Skin epidermis (tissue), 12 donors: ENCODE measurements at regions not wholly inside any gene's neighbourhood (a gene's known extent, or its start where the extent isn't known, plus 50 kb on each side); places are given as distances from the start of the nearest gene placed in this dataset.
A peak's percentile ranks its signal among the peaks of the same experiment; 100 is the strongest.
"Not testable (repeated sequence)": the region's sequence is repeated elsewhere in the genome, so short reads cannot be mapped to it uniquely, and the experiment has no call there.

Experiments used
- H3K27ac ChIP-seq, 21 experiments: fragments of 200-600 bp; sonication (generic) in 11 of 21; one replicate each; pipeline ENCODE4 v1.5.0; 2020; ENCODE audit warnings: mild to moderate bottlenecking in 3 of 21, inconsistent platforms in 2 of 21, moderate library complexity in 2 of 21
- H3K4me3 ChIP-seq, 7 experiments: fragments of 200-600 bp; sonication (generic) in 2 of 7; one replicate each; pipeline ENCODE4 v1.5.0; 2020; ENCODE audit warnings: inconsistent platforms in 2 of 7, mild to moderate bottlenecking in 2 of 7, moderate library complexity in 1 of 7

DNA sequence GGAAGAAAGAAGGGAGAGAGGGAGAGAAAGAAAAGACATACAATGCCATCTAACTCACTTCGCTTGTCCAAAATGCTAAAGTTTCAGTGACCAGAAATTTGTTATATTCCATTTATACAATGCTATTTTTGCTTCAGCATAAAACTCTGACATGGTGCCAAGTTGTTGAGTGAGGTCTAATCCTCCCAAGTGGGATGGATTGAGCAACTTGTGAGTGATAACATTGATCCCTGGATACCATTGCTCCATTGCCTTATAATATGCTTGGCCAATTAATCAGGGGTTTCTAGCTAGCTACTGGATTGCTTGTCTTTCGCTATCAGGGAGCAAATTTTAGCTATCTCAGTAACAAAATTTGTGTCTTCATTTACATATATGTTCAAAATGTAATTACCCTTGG, 615.6 kb upstream of the DPPA4 start:
- no peak overlapping the region for H3K4me3 ChIP-seq

GRCh38 chr3:109963831-109964230, 626.5 kb upstream of the DPPA4 start:
- Histone ChIP-seq H3K4me3 (no peak overlapping the region), H3K27ac (no peak overlapping the region)

More for the DNA sequence above, 615.6 kb upstream of the DPPA4 start:
- no peak overlapping the region for H3K27ac ChIP-seq

- Histone ChIP-seq H3K4me3 (no peak overlapping the region), H3K27ac (no peak overlapping the region)
Measured at GRCh38 chr3:109973733-109974132, 636.4 kb upstream of the DPPA4 start.

DNA sequence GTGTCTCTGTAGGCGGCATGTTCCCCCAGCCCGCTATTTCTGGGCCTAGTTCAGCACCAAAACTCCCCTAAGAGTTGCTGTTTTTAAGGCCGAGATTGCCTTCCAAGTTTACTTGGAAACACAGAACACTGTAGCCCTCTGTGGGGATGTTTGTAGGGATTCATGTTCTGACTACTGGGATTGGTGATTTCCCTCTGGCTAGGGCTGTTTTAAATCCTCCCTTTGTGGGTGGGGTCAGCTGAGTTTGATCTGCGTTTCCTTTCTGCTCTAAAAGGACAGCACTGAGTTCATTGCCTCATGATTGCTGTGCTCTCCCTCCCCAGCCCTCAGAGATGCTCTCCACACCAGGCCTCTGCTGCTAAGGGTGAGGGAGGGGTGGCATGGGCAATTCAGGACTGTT, 640.6 kb upstream of the DPPA4 start:
- H3K27ac ChIP-seq: no peak overlapping the region
- no peak overlapping the region for H3K4me3 ChIP-seq

- Histone ChIP-seq H3K4me3 (no peak overlapping the region), H3K27ac (no peak overlapping the region)
Measured at GRCh38 chr3:109982201-109982600, 644.9 kb upstream of the DPPA4 start.

DNA sequence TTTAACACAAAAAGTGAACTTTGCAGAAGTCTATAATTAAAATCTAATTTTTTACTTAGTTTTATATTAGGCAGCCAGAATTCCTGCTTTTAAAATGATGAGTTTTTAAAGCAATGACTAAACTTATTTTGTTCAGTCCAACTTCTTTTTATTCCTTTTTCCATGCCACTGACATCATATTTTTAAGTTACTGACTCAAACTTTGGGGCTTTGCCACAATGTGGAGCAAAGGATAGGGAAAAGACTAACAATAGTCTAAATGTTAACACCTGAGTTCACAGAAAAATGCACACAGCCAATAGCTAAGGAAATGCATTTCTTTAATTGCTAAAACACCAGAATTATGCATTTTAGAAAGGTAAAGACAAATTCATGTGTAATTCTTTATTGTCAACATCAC, 647.6 kb upstream of the DPPA4 start:
- Histone ChIP-seq H3K27ac (no peak overlapping the region), H3K4me3 (no peak overlapping the region)

DNA sequence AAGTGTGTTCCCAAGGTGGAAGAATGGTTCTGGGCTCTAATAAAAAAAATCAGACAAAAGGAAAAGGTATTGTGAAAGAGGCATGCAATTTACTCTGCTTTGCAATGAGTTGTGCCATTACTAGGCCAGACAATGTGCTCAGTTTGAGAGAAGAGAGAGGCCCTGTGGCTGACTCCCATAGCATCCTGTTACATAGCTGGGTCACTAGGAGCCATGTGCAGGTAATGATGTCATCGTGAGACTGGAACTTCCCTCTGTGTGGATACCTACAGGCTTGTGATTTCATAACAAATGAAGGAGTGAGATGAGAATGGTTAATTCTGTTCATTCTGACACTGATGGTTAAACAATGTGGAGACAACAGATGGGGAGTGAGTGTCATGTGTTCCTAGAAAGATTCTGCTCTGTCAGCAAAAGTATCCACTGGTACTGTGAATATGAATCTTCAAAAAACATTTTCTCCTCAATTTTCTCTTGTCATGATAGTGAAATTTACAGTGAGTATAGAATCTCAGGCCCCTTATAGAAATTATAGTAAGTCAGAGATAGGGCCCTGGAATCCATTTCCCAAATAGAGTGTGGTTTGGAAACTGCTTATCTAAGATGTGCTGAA, 648.7 kb upstream of the DPPA4 start:
- Histone ChIP-seq H3K27ac (no peak overlapping the region), H3K4me3 (no peak overlapping the region)

GRCh38 chr3:109994853-109995252, 657.5 kb upstream of the DPPA4 start:
- Histone ChIP-seq H3K27ac (no peak overlapping the region), H3K4me3 (no peak overlapping the region)

DNA sequence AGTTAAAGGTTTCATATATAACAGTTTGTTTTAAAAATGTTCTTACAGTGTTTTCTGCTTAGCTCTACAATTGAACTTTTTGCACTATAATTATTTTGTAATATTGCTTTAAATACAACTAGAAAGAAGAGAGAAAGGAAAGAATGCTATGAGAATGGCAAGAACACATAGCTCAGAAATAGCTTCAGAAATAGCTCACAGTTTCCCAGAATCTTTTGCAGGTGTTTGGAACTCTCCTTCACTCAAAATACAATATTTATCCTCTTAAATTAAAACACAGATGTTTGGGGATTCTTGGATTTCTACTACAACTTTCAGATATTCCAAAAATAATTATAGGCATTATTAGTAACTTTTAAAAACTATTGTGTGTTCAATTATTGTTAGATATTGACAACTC, 658.0 kb upstream of the DPPA4 start:
- Histone ChIP-seq H3K4me3 (no peak overlapping the region), H3K27ac (no peak overlapping the region)

DNA sequence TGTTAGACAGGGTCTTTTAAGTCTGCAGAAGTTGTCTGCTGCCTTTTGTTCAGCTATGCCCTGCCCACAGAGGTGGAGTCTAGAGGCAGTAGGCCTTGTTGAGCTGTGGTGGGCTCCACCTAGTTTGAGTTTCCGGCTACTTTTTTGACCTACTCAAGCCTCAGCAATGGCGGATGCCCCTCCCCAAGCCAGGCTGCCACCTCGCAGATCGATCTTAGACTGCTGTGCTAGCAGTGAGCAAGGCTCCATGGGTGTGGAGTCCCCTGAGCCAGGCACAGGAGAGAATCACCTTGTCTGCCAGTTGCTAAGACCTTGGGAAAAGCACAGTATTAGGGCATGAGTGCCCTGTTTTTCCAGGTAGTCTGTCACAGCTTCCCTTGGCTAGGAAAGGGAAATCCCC, 664.6 kb upstream of the DPPA4 start:
- not testable (repeated sequence) for H3K27ac ChIP-seq, H3K4me3 ChIP-seq

- Histone ChIP-seq H3K27ac (no peak overlapping the region), H3K4me3 (no peak overlapping the region)
Measured at GRCh38 chr3:110006913-110007312, 669.6 kb upstream of the DPPA4 start.

DNA sequence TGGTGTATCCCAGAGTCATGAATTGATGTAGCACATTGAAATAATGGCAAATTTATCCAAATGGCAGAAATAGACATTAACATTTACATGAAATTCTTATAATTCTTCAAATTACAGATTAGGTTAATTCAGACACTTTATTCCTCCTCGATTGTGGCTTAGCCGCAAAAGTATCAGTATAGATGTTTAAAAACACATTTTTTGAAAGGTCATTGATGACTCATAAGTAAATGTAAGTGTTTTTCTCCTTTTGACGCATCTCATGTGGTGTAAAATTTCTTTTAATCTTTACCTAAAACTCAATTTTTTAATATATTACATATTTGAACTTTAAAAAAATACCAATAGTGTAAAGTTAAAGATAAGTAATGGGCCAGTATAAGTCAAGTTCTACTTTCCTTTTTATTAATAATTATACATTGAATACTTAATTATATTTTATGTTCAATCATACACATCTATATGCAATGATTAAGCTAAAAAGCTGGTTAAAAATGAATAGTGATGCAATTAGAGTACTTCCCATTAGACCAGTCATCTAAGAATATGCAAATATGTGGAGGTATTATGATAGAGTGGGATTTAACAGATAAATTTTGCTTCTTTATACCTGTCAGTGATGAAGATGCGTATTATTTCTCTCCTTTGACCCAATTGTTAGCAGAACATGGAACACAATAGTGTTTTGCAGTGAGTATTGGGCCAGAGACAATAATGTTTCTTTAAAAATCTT, 678.1 kb upstream of the DPPA4 start:
- Histone ChIP-seq H3K27ac (peak overlapping the region in 2 of 21 experiments; percentile 27 to 40), H3K4me3 (no peak overlapping the region)

- Histone ChIP-seq H3K4me3 (no peak overlapping the region), H3K27ac (peak overlapping the region in 2 of 21 experiments; percentile 39 to 40)
Measured at GRCh38 chr3:110016235-110016815, 679.0 kb upstream of the DPPA4 start.

GRCh38 chr3:110017304-110017703, 680.0 kb upstream of the DPPA4 start:
- Histone ChIP-seq H3K27ac (no peak overlapping the region), H3K4me3 (no peak overlapping the region)

DNA sequence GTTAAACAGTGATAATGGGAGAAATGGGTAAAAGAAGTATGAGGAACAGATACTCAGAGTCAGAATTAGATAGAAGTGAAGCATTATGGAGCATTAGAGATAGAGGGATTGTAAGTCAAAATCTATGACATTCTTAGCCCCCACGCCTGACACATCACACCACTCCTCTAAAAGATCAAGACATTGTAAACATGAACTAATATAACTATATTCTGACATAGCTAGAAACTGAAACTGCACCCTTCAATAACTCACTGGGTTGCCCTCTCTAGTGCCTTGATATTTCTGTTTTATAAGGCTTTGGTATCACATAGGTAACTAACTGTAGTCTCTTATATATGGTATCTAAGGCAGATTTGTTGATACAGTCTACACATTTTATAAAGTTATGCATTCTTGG, 684.3 kb upstream of the DPPA4 start:
- no peak overlapping the region for H3K27ac ChIP-seq
- H3K4me3 ChIP-seq: no peak overlapping the region

GRCh38 chr3:110023022-110023421, 685.7 kb upstream of the DPPA4 start:
- H3K27ac ChIP-seq, H3K4me3 ChIP-seq: not testable (repeated sequence)

DNA sequence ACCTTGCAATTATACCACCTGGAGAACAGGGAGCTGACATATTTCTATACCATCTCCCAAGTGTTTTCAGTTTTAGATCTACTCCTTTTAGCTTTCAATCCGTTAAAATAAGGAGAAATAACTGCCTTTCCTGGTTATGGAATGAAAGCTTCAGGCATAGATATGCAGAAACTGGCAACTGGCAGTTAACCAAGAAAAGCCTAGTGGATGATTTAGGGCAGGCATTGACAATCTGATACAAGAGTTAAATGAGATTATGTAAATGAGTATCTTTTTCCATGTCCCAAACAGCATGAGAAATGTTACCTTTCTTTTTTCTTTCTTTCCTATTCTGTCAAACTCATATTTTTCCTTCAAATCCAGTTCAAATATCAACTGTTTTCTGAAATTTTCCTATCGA, 689.1 kb upstream of the DPPA4 start:
- Histone ChIP-seq H3K4me3 (no peak overlapping the region), H3K27ac (no peak overlapping the region)

DNA sequence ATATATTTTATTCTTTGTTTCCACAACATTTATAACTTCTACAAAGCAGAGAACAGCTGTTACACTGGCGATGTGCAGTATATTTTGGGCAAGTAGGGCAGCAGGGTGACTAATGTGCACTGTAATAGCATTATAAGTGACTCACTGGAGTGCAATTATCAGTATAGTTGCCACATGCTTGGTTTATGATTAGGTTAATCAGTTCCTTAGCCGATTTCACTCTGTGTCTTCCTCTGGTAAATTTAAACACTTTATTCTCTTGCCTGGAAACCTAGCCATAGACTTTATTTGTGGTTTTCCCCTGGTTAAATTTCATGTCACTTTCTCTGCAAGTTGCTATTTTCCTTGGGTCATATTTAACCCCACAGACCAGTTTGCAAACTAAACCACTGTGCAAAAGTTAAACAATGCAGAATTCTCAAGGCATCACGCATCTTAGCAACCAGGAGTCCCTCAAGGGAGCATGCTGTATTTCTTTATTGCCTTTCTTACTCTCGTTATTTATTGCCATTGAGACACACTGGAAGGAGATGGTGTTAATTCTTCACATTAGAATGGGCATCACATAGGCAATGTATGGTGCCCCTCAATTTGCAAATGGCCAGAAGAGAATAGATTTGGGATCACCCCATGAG, 690.2 kb upstream of the DPPA4 start:
- H3K4me3 ChIP-seq: no peak overlapping the region
- H3K27ac ChIP-seq: no peak overlapping the region

DNA sequence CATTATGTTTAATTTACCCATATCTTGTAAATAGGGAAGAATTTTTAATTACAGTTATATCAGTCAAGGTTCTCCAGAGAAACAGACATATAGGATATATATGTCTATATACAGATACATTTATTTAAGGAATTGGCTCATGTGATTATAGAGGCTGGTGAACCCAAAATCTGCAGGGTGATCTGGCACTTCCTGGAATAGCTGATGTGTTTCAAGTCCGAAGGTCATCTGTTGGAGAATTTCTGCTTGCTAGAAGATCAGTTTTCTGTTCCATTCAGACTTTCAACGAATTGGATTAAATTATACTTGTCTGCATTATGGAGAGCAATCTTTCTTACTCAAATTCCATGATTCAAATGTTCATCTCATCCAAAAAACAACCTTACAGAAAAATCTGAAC, 694.6 kb upstream of the DPPA4 start:
- no peak overlapping the region for H3K4me3 ChIP-seq
- H3K27ac ChIP-seq: no peak overlapping the region

GRCh38 chr3:110059431-110059830, 722.1 kb upstream of the DPPA4 start:
- H3K27ac ChIP-seq: no peak overlapping the region
- no peak overlapping the region for H3K4me3 ChIP-seq

DNA sequence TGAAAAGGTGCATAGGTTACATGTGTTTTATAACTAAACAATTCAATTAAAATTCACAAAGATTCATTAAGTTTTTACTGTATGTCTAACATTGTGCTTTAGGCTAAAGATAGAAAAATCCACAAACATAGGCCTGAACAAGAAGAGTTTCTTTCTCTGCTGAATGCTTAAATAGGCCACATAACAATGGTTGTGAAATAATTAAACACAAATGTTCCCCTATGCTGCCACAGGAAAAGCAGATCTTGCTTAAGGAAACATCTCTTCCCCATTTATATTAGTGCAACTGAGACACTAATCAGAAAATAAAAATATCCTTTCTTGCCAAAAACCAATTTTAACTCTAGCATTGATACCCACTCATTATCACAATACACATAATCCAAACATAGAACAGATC, 725.4 kb upstream of the DPPA4 start:
- no peak overlapping the region for H3K4me3 ChIP-seq
- H3K27ac ChIP-seq: no peak overlapping the region
